Activated CD4-positive, alpha-beta T cell treated with anti-CD3 and anti-CD28 coated beads, Interleukin-2, Interleukin-4, amounts not matched to agents 100 ng/mL and 50 ng/mL, durations not matched to agents 16 hours and 8 hours (primary cell): ENCODE measurements at regions not wholly inside any gene's neighbourhood (a gene's known extent, or its start where the extent isn't known, plus 50 kb on each side); places are given as distances from the start of the nearest gene placed in this dataset.

ENCODE experiments used
- DNase-seq: peaks from one replicate; pipeline ENCODE4 v3.0.0-alpha.2; 2020; ENCODE audit warnings: low spot score

- DNase-seq: no peak
Observed at GRCh38 chr4:137676357-137676998, 144.2 kb upstream of the PCDH18 start.

GRCh38 chr4:137674066-137674465 lies 141.8 kb upstream of the PCDH18 start:
- no peak for DNase-seq

GRCh38 chr4:137668885-137669545 lies 136.7 kb upstream of the PCDH18 start:
- DNase-seq: no peak

GRCh38 chr4:137664416-137664815 lies 132.1 kb upstream of the PCDH18 start:
- no peak for DNase-seq

GRCh38 chr4:137664046-137664387 lies 131.7 kb upstream of the PCDH18 start:
- no peak for DNase-seq

- no peak for DNase-seq
Observed at GRCh38 chr4:137663251-137664045, 131.2 kb upstream of the PCDH18 start.

GRCh38 chr4:137661693-137662092 lies 129.4 kb upstream of the PCDH18 start:
- DNase-seq: no peak

GRCh38 chr4:137660211-137660610 lies 127.9 kb upstream of the PCDH18 start:
- no peak for DNase-seq

- no peak for DNase-seq
Observed at GRCh38 chr4:137659431-137659830, 127.1 kb upstream of the PCDH18 start.

- DNase-seq: no peak
Observed at GRCh38 chr4:137656661-137657060, 124.4 kb upstream of the PCDH18 start.

GRCh38 chr4:137655302-137655701 lies 123.0 kb upstream of the PCDH18 start:
- DNase-seq: no peak

GRCh38 chr4:137651128-137651527 lies 118.8 kb upstream of the PCDH18 start:
- DNase-seq: no peak

- no peak for DNase-seq
Observed at GRCh38 chr4:137649711-137650450, 117.6 kb upstream of the PCDH18 start.

- no peak for DNase-seq
Observed at GRCh38 chr4:137648531-137648930, 116.2 kb upstream of the PCDH18 start.

GRCh38 chr4:137647375-137647774 lies 115.1 kb upstream of the PCDH18 start:
- no peak for DNase-seq

- DNase-seq: no peak
Observed at GRCh38 chr4:137644201-137644600, 111.9 kb upstream of the PCDH18 start.

GRCh38 chr4:137641544-137641943 lies 109.2 kb upstream of the PCDH18 start:
- DNase-seq: no peak

GRCh38 chr4:137640838-137641158 lies 108.5 kb upstream of the PCDH18 start:
- DNase-seq: no peak

- no peak for DNase-seq
Observed at GRCh38 chr4:137640156-137640837, 108.0 kb upstream of the PCDH18 start.

GRCh38 chr4:137638934-137639333 lies 106.6 kb upstream of the PCDH18 start:
- no peak for DNase-seq

- DNase-seq: no peak
Observed at GRCh38 chr4:137635601-137636000, 103.3 kb upstream of the PCDH18 start.

- no peak for DNase-seq
Observed at GRCh38 chr4:137635108-137635507, 102.8 kb upstream of the PCDH18 start.
